ENCODE measurements at regions not wholly inside any gene's neighbourhood (a gene's known extent, or its start where the extent isn't known, plus 50 kb on each side); places are given as distances from the start of the nearest gene placed in this dataset.

- FAIRE-seq (peak; percentile 56), DNase-seq (ENCODE audit: low read depth, low spot score) (no peak)
- no peak for TF ChIP-seq CTCF (optimal IDR thresholded peaks at IDR 0.05 in 1 of 3, IDR thresholded peaks at IDR 0.05 in 1 of 3, conservative IDR thresholded peaks at IDR 0.05 in 1 of 3; ENCODE audit: extremely low read depth in 1 of 3, insufficient read depth in 2 of 3, low read length in 3 of 3)
- TF ChIP-seq EZH2 (IDR thresholded peaks at IDR 0.05; ENCODE audit: low read length) = no peak
- Histone ChIP-seq H3K27ac (ENCODE audit: control insufficient read depth, insufficient read depth, low read length) (peak overlapping the region; percentile 85), H3K79me2 (ENCODE audit: control insufficient read depth, insufficient read depth, low read length) (no peaks in the 10 kb centered on the region), H3K4me1 (ENCODE audit: control insufficient read depth, extremely low read depth, insufficient read depth, low read length) (peaks cover 43% of the 10 kb centered on the region), H3K36me3 (ENCODE audit: control insufficient read depth in 2 of 2, extremely low read depth in 1 of 2, insufficient read depth in 2 of 2, low read length in 2 of 2) (no peaks in the 10 kb centered on the region), H3K9ac (ENCODE audit: control insufficient read depth, extremely low read depth, insufficient read depth, low read length) (no peak overlapping the region), H3K27me3 (ENCODE audit: control insufficient read depth, extremely low read depth, insufficient read depth, low read length) (no peaks in the 10 kb centered on the region), H2AFZ (ENCODE audit: control insufficient read depth, low read length) (no peak overlapping the region), H3K4me3 (ENCODE audit: control insufficient read depth in 2 of 3, extremely low read depth in 1 of 3, insufficient read depth in 2 of 3, low read depth in 1 of 3, low read length in 3 of 3) (no peak overlapping the region), H3K9me3 (ENCODE audit: control insufficient read depth, low read depth, low read length) (no peaks in the 10 kb centered on the region), H4K20me1 (ENCODE audit: control insufficient read depth, extremely low read depth, insufficient read depth, low read length) (no peaks in the 10 kb centered on the region), H3K9me1 (ENCODE audit: control insufficient read depth, extremely low read depth, insufficient read depth, low read length) (no peaks in the 10 kb centered on the region), H3K4me2 (ENCODE audit: control insufficient read depth, extremely low read depth, insufficient read depth, low read depth, low read length) (peak overlapping the region; percentile 50)
- dilution Hi-C loops (cut with MboI; ENCODE audit: extremely low pct_ligation_motif_present, low sequenced_read_pairs) = no loop called here
Observed at GRCh38 chr1:9435153-9435636, 104.1 kb upstream of the SLC25A33 start.

- Histone ChIP-seq H3K4me1 (ENCODE audit: control insufficient read depth, extremely low read depth, insufficient read depth, low read length) (peaks cover 45% of the 10 kb centered on the region), H3K4me3 (ENCODE audit: control insufficient read depth in 2 of 3, extremely low read depth in 1 of 3, insufficient read depth in 2 of 3, low read depth in 1 of 3, low read length in 3 of 3) (no peak overlapping the region), H3K27ac (ENCODE audit: control insufficient read depth, insufficient read depth, low read length) (peak overlapping the region; percentile 3), H3K36me3 (ENCODE audit: control insufficient read depth in 2 of 2, extremely low read depth in 1 of 2, insufficient read depth in 2 of 2, low read length in 2 of 2) (no peaks in the 10 kb centered on the region), H3K27me3 (ENCODE audit: control insufficient read depth, extremely low read depth, insufficient read depth, low read length) (no peaks in the 10 kb centered on the region), H2AFZ (ENCODE audit: control insufficient read depth, low read length) (no peak overlapping the region), H3K9me3 (ENCODE audit: control insufficient read depth, low read depth, low read length) (no peaks in the 10 kb centered on the region), H3K79me2 (ENCODE audit: control insufficient read depth, insufficient read depth, low read length) (no peaks in the 10 kb centered on the region), H3K4me2 (ENCODE audit: control insufficient read depth, extremely low read depth, insufficient read depth, low read depth, low read length) (peak overlapping the region; percentile 57), H3K9ac (ENCODE audit: control insufficient read depth, extremely low read depth, insufficient read depth, low read length) (no peak overlapping the region), H3K9me1 (ENCODE audit: control insufficient read depth, extremely low read depth, insufficient read depth, low read length) (no peaks in the 10 kb centered on the region), H4K20me1 (ENCODE audit: control insufficient read depth, extremely low read depth, insufficient read depth, low read length) (no peaks in the 10 kb centered on the region)
- dilution Hi-C loops (cut with MboI; ENCODE audit: extremely low pct_ligation_motif_present, low sequenced_read_pairs) = no loop called here
- no peak for TF ChIP-seq EZH2 (IDR thresholded peaks at IDR 0.05; ENCODE audit: low read length)
- TF ChIP-seq CTCF (optimal IDR thresholded peaks at IDR 0.05 in 1 of 3, IDR thresholded peaks at IDR 0.05 in 1 of 3, conservative IDR thresholded peaks at IDR 0.05 in 1 of 3; ENCODE audit: extremely low read depth in 1 of 3, insufficient read depth in 2 of 3, low read length in 3 of 3) = no peak
- DNase-seq (ENCODE audit: low read depth, low spot score) (no peak), FAIRE-seq (no peak)
Observed at GRCh38 chr1:9435854-9436640, 103.2 kb upstream of the SLC25A33 start.

All from keratinocyte (primary cell).